HL-60 (cell line): ENCODE measurements at regions not wholly inside any gene's neighbourhood (a gene's known extent, or its start where the extent isn't known, plus 50 kb on each side); places are given as distances from the start of the nearest gene placed in this dataset.

Experiments
- POLR2AphosphoS5 ChIP-seq: IDR thresholded peaks from 2 replicates; pipeline ENCODE4 v1.6.1; 2012; ENCODE audit warnings: low read depth
- TF ChIP-seq, protein P1 (sequence below): IDR thresholded peaks from one replicate; pipeline ENCODE4 v1.5.1; 2011; ENCODE audit warnings: low read length, control low read depth, inconsistent platforms; ENCODE audit not compliant: insufficient read depth

DNA sequence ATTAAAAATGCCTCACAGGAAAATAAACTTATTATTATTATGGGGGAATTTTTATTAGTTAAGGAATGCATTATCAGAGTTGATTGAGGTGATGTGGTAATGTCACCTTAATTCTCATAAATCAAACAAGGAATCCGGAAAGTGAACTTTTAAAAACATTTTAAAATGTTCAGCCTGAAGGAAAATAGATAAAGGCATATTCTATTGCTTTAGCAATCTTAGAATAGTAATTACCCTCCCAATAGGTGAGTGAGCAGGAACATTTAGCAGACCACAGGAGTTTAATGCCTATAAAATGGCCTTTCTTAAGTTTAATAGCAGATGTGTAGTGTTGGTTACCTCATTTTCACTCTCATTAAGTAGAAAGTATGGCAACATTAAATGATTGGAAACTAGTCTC, 160.9 kb upstream of the MAD2L1 start:
- TF ChIP-seq, protein P1, sequence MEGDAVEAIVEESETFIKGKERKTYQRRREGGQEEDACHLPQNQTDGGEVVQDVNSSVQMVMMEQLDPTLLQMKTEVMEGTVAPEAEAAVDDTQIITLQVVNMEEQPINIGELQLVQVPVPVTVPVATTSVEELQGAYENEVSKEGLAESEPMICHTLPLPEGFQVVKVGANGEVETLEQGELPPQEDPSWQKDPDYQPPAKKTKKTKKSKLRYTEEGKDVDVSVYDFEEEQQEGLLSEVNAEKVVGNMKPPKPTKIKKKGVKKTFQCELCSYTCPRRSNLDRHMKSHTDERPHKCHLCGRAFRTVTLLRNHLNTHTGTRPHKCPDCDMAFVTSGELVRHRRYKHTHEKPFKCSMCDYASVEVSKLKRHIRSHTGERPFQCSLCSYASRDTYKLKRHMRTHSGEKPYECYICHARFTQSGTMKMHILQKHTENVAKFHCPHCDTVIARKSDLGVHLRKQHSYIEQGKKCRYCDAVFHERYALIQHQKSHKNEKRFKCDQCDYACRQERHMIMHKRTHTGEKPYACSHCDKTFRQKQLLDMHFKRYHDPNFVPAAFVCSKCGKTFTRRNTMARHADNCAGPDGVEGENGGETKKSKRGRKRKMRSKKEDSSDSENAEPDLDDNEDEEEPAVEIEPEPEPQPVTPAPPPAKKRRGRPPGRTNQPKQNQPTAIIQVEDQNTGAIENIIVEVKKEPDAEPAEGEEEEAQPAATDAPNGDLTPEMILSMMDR = no peak
- no peak for TF ChIP-seq POLR2AphosphoS5
